ENCODE measurements at regions not wholly inside any gene's neighbourhood (a gene's known extent, or its start where the extent isn't known, plus 50 kb on each side); places are given as distances from the start of the nearest gene placed in this dataset.

DNA sequence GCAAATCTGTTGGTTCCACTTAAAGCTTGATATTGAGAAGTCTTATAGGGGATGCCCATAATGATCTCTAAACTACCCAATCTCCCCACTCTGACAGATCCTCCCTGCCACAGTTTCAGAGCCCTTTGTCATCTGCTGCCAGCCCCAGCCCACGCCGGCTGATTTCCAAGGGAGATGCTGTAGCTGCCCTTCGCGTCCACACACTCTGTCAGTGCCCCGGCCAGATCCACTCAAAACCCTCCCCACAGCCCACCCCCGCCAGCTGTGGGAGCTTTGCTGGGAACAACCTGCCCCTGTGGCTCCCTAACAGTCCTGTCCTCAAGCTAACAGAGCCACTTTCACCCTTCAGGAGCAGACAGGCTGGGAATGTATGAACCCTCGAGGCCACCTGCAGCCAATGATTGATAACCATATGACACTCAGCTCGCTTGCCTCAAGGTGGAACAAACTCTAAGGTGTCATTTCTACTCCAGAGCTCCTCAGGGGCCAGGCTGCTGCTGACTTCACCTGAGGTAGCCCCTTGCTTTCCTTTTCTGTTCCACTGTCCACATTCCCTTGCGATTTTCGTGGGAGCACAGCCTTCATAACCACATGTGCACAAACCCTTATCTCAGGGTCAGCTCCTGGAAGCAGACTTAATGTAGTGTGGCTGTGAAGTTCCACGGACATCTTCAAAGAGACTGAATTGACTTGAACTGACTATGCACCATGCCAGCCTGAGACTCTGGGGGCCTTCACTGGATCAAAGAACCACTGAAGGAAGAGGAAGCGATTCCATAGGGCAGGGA lies 92.6 kb upstream of the LGALSL start:
- no peak for DNase-seq (ENCODE audit: low read depth in 4 of 4, low spot score in 2 of 4)

DNA sequence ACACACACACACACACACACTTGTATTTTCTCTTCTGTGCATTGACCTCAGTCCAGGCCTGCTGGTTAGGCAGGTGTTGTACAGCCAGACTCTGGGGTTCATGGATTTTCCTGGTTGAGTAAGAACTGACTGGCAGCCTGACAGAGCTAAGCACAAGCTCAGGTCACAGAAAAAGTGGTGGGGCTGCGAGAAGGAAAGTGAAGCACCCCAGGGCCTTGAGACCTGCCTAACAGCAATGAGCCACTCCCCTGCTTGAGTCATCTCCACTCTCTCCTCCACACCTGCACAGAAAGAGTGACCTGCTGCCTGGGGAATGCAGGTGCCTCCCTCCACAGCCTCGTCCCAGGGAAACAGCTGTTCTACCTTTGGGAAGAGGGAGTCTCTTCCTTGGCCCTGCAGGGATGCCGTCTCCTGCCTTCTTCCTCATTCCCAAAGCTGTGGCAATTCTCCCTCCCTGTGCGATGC lies 91.4 kb upstream of the LGALSL start:
- no peak for DNase-seq (ENCODE audit: low read depth in 4 of 4, low spot score in 2 of 4)

DNA sequence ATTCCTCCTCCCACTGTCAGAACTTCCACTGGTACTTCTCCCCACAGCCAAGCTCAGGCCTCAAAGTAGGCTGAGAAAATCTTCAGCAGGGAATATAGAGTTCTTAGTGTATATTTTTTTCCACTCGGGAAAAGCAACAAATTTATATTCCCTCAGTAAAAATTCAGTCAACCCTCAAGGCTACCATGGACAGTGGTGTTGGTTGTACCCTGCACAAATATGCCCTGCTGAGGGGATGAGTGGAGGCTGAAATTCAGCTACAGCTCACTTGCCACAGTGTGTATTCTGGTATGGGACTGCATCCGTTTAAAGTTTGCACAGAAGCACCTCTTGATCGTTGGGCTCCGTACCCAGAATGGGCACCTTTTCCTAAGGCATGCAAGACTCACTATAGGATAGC lies 90.8 kb upstream of the LGALSL start:
- DNase-seq (ENCODE audit: low read depth in 4 of 4, low spot score in 2 of 4) = no peak

DNA sequence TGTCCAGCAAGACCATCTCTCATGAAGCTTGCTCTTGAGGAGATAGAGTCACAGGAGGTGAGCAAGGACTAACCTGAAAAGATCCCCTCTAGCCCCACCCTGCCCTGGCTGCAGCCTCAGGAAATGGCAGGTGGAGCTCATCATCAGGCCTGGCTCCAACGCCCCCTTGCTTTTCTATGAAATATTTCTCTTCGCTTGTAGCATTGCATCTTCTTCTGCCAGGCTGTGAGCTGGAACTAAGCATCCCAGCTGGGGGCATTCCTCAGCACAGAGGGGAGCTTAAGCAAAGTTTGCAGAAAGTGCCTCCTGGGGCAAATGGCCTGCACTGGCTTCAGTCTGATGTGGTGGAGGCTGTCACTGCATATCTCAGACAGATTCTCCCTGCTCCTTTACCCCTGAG lies 90.1 kb upstream of the LGALSL start:
- DNase-seq (ENCODE audit: low read depth in 4 of 4, low spot score in 2 of 4) = no peak

DNA sequence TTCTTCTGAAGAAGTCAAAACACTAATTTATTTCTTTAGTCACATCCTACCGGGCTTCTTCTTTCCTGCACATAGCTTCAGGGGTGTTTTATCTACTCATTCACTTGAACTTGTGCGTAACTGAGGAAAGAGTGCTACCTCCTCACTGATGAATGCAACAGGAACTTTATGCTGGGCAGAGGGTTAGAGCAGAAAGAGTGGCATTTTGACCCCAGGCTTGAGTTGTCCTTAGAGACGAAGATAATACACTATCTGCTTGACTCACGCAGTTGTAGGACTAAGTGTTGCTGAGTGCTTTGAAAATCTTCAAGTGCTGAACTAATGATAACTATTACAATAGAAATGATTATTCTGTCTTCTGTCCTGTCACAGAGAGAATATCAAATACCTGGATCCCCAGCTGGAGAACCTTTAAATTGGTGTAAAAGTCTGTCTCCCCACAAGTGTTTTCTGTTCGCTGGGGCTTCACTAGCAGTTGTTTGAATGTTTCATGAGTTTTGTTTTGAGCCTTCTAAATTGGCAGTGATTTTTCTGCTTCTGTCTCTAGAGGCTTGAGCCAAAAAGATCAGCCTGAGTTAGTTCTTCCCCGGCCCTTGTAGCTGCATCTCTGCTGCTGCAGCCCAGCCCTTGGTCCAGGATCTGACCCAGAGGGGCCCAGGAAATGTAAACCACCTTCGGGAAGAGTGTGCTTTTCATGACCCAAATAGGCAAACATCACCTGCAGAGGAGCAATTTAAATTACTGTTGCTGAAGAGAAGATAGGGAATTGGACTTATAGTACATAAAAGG lies 86.3 kb upstream of the LGALSL start:
- no peak for DNase-seq (ENCODE audit: low read depth in 4 of 4, low spot score in 2 of 4)

DNA sequence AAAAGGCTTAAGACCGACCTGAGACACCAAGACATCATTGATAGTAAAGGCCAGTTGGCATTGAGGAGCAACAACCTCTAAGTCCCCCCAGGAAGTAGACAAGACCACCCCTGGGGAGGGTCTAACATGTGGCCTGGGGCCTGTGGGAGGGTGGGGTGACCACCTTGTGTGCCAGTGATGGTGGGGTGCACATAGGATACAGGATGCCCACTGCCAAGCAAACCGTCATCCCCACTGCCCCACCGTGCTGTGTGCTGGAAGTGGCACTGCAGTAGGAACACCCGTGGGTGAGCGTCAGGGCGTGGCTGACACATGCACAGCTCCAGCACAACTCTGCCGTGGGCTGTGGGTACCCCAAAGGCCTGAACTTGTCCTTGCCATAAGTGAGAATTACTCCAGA lies 84.3 kb upstream of the LGALSL start:
- no peak for DNase-seq (ENCODE audit: low read depth in 4 of 4, low spot score in 2 of 4)

DNA sequence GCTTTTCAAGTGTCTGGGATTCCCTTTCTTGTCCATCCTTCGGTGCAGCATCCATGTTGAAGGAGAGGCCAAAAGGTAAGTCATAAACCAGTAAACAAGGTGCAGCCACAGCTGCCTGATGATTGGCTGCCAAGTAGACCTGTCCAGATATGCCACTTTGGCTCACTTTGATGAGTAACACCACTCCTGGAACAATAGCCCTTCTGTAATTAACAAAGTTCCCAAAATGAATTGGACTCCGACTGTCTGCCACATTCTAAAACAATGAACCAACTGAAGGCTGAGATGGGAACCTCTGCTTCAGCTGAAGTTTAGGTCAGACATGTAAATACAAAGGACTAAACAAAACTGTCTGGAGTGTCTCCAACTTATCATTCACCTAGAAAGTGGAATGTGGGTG lies 82.2 kb upstream of the LGALSL start:
- DNase-seq (ENCODE audit: low read depth in 4 of 4, low spot score in 2 of 4) = no peak

DNA sequence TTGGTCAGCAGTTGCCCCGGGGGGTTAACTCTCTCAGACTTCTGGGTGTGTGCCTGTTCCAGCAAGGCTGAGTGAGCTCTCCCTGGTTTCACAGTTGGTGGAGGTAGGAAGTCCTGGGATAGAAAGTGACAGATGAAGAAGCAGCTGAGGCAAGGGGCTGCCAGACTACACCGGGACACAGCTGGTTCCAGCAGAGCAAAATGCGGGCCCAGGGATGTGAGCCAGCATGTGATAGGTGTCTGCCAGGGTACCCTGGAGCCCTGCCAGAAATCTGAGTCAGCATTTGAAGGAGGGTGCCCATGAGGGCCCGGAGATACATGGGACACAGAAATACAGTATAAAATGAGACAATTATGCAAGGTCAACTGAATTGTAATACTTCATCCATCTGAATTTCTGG lies 79.3 kb upstream of the LGALSL start:
- no peak for DNase-seq (ENCODE audit: low read depth in 4 of 4, low spot score in 2 of 4)

DNA sequence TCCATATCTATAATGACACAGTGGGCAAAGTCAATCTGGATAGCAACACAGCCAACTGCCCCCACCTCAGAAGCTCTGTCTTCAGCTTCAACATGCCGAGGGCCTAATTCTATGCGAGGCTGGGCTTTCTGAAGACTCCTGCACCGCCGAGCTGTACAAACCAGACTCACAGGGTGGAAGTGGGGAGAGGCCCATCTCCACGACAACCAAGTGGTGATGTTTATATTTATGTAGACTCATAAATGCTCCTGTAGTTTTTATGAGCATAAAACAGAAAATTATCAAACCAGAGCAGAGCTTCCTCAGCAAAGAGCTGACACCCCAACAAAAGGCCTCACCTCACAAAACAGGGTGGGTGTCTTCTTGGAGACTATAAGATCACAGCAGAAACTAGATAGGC lies 77.0 kb upstream of the LGALSL start:
- DNase-seq (ENCODE audit: low read depth in 4 of 4, low spot score in 2 of 4) = no peak

DNA sequence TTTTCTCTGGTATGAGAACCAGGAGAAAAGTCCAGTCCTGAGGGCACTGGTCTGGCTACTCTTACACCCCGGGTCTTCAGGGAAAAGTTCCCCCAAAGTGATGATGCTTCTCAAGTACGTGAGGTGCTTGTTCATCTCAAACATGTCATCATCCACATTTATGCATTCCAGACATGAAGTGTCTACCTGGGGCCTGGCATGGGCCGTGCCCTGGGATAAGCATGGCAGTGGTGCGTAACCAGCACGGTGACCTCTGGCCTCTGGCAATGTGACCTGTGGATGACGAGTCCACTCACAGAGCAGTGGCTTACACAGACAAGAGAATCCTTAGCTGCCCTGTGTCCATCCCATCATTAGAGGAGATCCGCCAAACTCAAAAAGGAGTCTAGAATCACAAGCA lies 74.8 kb upstream of the LGALSL start:
- DNase-seq (ENCODE audit: low read depth in 4 of 4, low spot score in 2 of 4) = no peak

DNA sequence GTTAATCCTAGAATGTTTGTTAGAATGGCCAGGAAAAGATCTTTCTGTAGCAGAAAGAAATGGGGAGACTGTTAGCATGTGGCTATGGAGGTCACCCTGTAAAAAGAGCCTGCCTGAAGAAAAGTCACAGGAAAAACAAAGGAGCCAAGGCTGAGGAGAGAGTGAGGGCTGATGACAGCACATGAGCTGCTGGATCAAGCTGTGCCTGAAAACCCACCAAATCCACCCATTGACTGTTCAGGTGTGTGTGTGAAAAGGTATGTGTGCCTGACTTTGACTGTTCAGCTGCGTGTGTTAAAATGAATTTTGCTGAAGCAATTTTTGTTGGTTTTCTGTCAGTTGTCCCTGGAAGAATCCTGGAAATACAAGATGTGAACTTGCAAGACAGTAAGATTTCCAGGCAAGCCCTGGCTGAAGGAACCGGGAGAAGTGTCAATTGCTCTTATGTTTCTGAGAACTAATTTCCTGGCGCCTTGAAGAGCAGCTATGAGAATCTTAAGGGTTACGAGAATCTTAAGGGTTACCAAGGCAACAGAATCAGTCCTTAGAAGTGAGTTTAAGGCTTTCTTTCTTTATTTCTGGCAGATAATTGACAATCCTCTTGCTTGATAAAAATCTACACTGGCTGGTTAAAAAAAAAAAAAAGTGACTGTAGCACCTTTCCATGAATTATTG lies 73.0 kb upstream of the LGALSL start:
- no peak for DNase-seq (ENCODE audit: low read depth in 4 of 4, low spot score in 2 of 4)

DNA sequence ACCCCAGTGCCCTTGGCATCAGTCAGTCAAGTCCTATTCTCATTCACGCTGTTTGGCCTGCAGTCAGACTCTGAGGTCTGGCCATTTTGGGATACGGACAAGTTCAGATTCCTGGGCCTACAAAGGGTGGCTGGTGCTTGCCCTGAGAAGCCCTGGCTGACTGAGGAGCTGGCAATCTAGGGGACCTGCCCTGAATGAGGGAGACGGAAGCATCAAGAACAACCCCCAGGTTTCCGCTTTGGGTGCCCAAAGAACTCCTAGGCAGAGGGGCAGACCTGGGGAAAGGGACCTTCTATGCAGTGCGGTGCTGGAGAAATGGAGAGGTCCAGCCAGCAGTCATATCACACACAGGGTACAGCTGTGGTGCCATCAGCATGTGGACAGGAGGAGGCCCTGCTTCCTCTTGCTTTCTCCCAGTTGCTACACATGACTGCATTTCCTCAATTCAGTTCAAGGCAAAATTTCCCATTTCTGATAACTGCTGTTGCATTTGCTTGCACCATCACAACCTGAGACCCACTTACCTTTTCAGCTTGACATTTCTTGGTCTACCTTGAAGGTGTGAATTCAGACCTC lies 70.9 kb upstream of the LGALSL start:
- no peak for DNase-seq (ENCODE audit: low read depth in 4 of 4, low spot score in 2 of 4)

DNA sequence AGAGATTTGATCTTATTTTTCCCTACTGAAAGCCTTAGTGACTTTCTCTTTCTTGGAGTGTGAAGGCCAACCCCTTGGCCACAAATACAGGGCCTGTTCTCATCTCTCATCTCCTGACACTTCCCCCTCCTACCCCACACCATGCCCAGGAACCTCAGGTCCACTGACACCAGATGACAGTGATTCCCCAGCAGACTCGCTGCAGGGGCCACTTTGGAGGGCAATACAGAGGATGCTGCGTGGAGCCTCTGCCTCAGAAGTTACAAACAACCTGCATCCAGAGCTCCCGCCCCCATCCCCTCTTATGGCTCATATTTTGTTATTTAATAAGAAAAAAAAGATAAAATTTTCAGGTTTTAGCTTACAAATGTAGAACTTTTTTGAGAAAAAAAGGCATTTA lies 70.1 kb upstream of the LGALSL start:
- no peak for DNase-seq (ENCODE audit: low read depth in 4 of 4, low spot score in 2 of 4)

DNA sequence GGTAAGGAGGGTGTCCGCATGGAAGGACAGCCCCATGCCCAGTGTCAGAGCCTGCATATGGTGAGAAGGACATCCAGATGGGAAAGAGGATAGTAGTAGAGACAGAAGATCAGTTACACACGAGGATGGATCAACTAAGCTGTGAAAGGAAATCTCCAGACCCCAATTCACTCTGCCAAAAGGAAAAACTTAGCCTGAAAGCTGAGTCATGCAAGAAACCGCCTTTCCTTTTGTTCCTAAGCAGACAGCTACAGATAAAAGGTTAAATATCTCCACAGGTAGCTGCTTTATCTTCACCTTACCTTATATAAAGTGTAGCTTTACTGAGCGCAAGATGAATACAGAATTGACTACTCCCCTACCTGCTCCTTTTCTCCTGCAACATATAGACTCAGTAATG lies 67.3 kb upstream of the LGALSL start:
- DNase-seq (ENCODE audit: low read depth in 4 of 4, low spot score in 2 of 4) = no peak

DNA sequence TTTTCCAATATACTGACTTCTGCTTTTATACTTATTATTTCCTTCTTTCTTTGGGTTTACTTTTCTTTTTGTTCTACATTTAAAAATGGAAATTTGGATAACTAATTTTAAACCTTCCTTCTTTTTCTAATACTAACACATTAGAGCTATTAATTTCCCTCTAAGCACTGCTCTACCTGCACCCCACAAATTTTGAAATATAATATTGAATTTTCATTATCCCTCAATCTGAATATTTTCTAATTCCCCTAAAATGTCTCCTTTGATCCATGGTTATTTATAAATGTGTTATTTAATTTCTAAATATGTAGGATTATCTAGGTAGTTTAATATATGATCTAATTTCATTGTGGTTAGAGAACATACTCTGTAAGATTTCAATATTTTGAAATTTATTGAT lies 63.4 kb upstream of the LGALSL start:
- DNase-seq (ENCODE audit: low read depth in 4 of 4, low spot score in 2 of 4) = no peak

DNA sequence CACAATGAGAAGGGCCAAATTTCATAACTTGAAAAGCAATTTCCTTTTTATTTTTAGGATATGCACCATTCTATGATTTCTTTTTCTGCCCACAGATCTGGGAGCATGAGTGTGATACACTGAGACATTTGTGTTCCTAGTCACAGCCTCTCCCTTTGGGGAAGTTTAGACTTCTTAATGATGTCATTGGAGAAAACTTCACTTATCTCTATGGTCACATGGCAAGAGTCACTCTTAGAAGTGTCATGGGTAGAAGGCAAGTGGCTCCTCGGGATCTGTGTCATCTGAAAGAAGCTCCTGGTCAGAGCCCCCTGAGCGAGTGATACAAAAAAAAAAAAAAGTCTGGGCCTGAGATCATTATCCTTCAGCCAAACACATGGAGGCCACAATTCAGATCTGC lies 62.5 kb upstream of the LGALSL start:
- DNase-seq (ENCODE audit: low read depth in 4 of 4, low spot score in 2 of 4) = no peak

DNA sequence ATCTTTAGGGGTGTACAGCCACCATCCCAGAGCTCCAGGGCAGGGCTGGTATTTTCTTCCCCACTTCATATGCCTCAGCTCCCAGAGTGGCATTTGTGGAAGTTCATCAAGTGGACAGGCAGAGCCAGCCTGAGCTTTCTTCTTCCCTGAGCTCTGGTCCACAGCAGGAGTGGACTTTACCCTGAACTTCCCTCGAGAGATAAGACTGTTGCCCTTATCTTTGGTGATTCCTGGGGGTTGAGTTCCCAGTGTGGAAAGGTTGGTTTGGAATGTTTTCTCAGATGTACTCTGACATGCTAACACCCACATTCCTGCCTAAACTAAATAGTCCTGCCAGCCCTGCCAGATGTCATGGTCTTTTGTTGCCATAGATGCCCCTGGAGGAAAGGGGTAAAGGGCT lies 62.0 kb upstream of the LGALSL start:
- DNase-seq (ENCODE audit: low read depth in 4 of 4, low spot score in 2 of 4) = no peak

DNA sequence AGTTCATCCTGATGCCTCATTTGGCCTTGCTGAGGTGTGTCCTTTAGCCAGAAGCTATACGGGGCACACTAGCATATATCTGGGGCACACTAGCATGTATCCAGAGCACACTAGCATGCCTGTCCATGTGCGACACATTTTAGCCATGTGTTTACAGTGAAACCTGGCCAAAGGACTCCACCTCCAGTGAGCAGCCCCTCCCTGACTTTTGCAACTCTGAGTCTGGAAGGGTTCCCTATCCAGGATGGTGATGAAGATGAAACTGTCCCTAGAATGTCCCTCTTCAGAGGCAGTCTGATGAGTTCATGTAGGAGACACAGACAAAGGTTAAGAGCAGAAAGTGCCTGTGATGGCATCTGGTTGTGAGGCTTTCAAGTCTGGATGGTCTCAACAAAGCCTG lies 61.4 kb upstream of the LGALSL start:
- DNase-seq (ENCODE audit: low read depth in 4 of 4, low spot score in 2 of 4) = no peak

DNA sequence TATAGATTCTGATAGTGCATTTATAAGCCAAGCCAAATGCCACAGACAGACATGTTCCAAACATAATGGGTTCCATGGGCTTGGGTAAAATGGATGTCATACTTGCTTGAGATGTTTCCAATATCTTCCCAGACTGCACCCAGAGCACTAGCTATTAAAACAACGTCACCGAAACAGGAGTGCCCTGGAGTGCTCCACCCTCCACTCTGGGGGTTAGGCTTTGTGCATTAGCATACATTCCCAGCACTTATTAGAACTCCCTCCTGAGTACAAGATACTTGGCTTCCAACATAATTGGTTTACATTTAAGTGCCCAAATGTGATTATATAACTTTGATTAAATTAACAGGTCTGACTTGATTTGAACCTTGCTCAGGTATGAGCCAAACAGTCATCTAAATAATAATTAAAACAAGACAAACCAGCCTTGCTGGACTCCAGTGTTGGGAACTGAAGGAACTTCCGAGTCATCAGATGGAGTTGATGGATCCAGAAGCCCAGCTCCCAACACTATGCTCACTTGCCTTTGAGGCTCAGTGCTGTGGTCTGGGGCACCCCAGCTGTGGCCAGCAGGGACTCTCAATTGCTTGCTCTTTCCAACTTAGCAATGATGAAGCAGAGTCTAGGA lies 60.5 kb upstream of the LGALSL start:
- DNase-seq (ENCODE audit: low read depth in 4 of 4, low spot score in 2 of 4) = no peak

DNA sequence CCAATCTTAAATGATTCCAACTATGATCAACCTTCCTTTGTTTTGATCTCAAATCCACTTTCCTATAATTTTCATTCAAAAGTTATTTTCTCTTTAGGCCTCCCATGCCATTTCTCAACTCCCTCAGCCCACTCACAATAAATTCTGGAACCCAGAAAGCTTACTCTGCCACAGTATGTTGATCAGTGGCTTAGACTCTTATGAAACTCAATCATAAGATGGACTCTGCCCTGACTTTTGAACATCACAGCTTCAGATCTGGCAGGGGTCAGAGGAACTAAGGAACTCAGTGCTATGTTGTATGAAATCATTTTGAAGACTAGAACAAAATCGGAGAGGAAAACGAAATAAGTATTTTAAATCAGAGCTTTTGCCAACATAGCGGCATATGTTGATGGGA lies 59.8 kb upstream of the LGALSL start:
- no peak for DNase-seq (ENCODE audit: low read depth in 4 of 4, low spot score in 2 of 4)

DNA sequence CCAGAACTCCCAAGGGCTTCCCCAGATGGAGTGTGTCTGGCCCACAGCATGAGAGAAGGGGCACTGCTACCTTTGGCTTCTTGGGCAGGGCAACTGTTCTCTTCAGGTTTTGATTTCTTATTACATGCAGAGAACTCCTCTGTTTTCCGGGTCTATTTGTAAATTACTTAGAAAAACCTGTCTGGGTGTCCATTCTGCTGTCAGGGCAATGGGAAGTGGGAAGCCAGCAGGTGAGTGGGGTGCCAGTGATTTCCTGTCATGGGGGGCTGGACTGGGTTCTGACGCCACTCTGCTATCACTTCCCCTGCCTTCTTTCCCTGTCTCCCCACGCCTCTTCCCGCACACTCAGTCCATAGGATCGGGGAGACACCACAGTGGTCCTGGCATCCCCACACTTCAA lies 58.0 kb upstream of the LGALSL start:
- no peak for DNase-seq (ENCODE audit: low read depth in 4 of 4, low spot score in 2 of 4)
